Sigmoid colon (tissue), 3 donors: ENCODE measurements at regions not wholly inside any gene's neighbourhood (a gene's known extent, or its start where the extent isn't known, plus 50 kb on each side); places are given as distances from the start of the nearest gene placed in this dataset.

Experiments
- CTCF ChIP-seq, 4 experiments: fragments of 450-650 bp in 3 of 4; fragments of 200-600 bp in 1 of 4; IDR thresholded peaks; one replicate each; pipeline ENCODE4 v1.5.1; 2016 to 2019; ENCODE audit warnings: antibody characterized with exemption in 4 of 4, mild to moderate bottlenecking in 3 of 4, moderate library complexity in 2 of 4
- POLR2A ChIP-seq, 2 donors: fragments of 450-650 bp; IDR thresholded peaks; one replicate each; pipeline ENCODE4 v1.6.1; 2016; ENCODE audit warnings: antibody characterized with exemption in 2 of 2, mild to moderate bottlenecking in 2 of 2, moderate library complexity in 2 of 2

GRCh38 chr5:63820577-63820976 is 141.7 kb downstream of the HTR1A start:
- no peak for TF ChIP-seq CTCF (IDR thresholded peaks at IDR 0.05)
- no peak for TF ChIP-seq POLR2A (IDR thresholded peaks at IDR 0.05)
